GM18858 (cell line): ENCODE measurements at regions not wholly inside any gene's neighbourhood (a gene's known extent, or its start where the extent isn't known, plus 50 kb on each side); places are given as distances from the start of the nearest gene placed in this dataset.
"Not testable (repeated sequence)": the region's sequence is repeated elsewhere in the genome, so short reads cannot be mapped to it uniquely, and the experiment has no call there.

ENCODE experiments used
- ATAC-seq: cut with Tn5 transposase; IDR thresholded peaks from one replicate; pipeline ENCODE4 v1.9.1; 2021; ENCODE audit not compliant: unreplicated experiment

GRCh38 chr14:71454010-71454409, 478.2 kb upstream of the RGS6 start:
- ATAC-seq = no peak

GRCh38 chr14:71454513-71455332, 477.5 kb upstream of the RGS6 start:
- no peak for ATAC-seq

- no peak for ATAC-seq
Observed at GRCh38 chr14:71460091-71460490, 472.1 kb upstream of the RGS6 start.

- not testable (repeated sequence) for ATAC-seq
Observed at GRCh38 chr14:71461617-71462016, 470.6 kb upstream of the RGS6 start.

- no peak for ATAC-seq
Observed at GRCh38 chr14:71463807-71464206, 468.4 kb upstream of the RGS6 start.

- no peak for ATAC-seq
Observed at GRCh38 chr14:71464840-71465239, 467.4 kb upstream of the RGS6 start.

GRCh38 chr14:71465316-71465715, 466.9 kb upstream of the RGS6 start:
- ATAC-seq = no peak

- no peak for ATAC-seq
Observed at GRCh38 chr14:71466251-71466650, 466.0 kb upstream of the RGS6 start.

- no peak for ATAC-seq
Observed at GRCh38 chr14:71466946-71467345, 465.3 kb upstream of the RGS6 start.

GRCh38 chr14:71467361-71467811, 464.8 kb upstream of the RGS6 start:
- no peak for ATAC-seq

- ATAC-seq = no peak
Observed at GRCh38 chr14:71468701-71469100, 463.5 kb upstream of the RGS6 start.

GRCh38 chr14:71469643-71470335, 462.4 kb upstream of the RGS6 start:
- ATAC-seq = no peak

- ATAC-seq = no peak
Observed at GRCh38 chr14:71471634-71472355, 460.4 kb upstream of the RGS6 start.

- ATAC-seq = peak; percentile 59
Observed at GRCh38 chr14:71472356-71473340, 459.6 kb upstream of the RGS6 start.

- no peak for ATAC-seq
Observed at GRCh38 chr14:71473843-71474242, 458.4 kb upstream of the RGS6 start.

- no peak for ATAC-seq
Observed at GRCh38 chr14:71474301-71475265, 457.6 kb upstream of the RGS6 start.

GRCh38 chr14:71475916-71476315, 456.3 kb upstream of the RGS6 start:
- ATAC-seq = no peak

- no peak for ATAC-seq
Observed at GRCh38 chr14:71478542-71478941, 453.7 kb upstream of the RGS6 start.

- ATAC-seq = no peak
Observed at GRCh38 chr14:71481021-71481654, 451.1 kb upstream of the RGS6 start.
